NCI-H2029 treated with DMSO at 0.1 percent for 48 hours (cell line): ENCODE measurements at regions not wholly inside any gene's neighbourhood (a gene's known extent, or its start where the extent isn't known, plus 50 kb on each side); places are given as distances from the start of the nearest gene placed in this dataset.
"Not testable (repeated sequence)": the region's sequence is repeated elsewhere in the genome, so short reads cannot be mapped to it uniquely, and the experiment has no call there.

ENCODE experiments used
- DNase-seq: peaks from one replicate; lab custom pipeline; 2025; lab: John Stamatoyannopoulos, UW

DNA sequence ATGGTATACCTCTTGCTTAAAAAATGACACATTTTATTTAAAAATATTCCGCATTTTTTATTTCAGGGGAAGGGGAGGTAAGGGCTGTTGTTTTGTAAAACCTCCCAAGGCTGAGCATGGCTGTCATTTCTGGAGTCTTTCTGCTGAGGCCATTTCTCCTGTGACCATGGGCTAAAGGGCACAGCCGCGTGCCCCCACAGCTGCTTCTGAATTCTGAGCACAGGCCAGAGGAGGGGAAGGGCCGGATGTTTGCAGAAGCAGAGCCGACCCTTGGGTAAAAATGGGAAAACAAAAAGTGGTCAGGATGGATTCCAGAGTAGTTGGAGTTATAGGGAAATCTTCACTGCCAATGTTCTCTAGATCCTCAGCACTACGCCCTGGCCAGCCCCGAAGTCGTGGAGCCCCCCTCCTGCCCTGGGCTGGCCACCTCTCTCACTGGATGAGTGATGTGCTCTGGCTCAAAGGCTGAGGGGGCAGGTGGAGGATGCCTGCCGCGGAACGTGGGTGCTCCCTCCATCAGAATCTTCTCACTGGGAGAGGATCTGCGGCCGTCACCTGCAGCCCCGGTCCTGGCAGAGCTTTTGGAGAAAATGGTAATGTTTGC lies 131.3 kb upstream of the ZEB1 start:
- DNase-seq = no peak

DNA sequence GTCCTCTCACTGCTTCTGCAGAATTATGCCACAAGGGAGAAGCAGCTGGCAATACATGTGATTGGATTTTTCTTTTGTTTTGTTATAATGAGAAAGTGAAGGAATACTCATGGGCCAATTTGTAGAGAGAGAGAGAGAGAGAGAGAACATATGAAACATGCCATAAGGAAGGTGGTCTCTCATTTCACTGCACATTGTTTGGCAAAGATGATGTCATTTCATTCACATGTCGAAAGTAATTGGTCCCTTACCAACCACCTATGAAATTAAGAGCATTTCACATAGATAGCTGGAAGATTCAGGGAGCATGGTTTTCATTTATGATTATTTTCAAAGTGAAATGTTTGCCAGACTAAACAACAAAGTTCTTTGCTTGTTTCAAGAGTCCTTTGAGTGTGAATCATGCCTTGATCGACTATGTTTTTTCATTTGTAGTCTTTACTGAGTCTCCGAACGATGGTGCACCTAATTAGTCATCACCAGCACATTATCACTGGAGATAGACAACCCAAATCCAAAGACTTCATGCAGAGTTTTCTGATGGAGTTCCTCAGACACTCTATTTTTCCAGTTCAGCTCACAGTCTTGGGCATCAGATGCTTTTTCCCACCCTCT lies 130.1 kb upstream of the ZEB1 start:
- no peak for DNase-seq

DNA sequence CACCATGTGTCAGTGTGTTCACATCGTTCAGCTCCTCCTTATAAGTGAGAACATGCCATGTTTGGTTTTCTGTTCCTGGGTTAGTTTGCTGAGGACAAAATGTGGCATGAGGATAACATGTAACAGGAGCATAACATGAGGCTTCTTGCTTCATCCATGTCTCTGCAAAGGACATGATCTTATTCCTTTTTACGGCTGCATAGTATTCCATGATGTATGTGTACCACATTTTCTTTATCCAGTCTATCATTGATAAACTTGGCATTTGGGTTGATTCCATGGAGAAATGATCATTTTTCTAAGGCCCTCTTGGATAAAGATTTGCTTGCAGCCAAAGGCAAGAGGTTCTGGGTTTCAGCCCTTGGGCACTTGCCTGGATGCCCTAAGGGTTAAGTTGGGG lies 128.5 kb upstream of the ZEB1 start:
- DNase-seq = no peak

DNA sequence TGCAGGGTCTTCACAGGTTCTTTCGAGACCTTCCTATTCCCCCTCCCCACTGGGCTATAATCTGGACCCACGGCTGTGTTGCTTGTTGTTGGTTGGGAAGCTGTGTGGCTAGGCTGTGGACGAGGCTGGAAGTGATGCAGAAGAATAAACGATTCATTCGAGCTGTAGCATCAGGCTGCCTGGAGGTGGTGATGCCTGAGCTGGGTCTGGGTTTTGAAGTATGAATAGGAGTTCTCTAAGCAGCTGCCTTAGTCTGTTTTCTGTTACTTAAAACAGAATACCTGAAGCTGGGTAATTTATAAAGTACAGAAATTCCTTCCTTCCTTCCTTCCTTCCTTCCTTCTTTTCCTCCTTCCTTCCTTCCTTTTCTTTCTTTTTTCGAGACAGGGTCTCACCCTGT lies 126.5 kb upstream of the ZEB1 start:
- no peak for DNase-seq

DNA sequence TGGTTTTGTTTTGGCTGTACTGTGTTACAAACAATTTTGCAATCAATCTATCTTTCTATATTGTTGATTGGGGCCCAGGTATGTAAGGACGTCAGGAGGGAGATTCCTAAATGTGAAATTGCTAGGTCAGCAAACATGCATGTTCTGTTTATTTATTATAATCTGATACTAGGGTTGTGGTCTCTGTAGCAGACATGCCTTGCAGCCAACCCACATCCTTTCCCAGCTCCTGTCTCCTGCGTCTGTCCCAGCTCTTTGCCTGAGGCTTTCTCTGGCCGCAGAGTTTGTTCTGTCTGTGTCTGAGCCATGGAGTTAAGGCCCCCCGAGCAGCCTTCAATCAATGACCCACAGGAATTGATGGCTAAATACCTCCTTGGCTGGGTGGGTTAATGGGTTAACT lies 124.0 kb upstream of the ZEB1 start:
- DNase-seq = no peak

DNA sequence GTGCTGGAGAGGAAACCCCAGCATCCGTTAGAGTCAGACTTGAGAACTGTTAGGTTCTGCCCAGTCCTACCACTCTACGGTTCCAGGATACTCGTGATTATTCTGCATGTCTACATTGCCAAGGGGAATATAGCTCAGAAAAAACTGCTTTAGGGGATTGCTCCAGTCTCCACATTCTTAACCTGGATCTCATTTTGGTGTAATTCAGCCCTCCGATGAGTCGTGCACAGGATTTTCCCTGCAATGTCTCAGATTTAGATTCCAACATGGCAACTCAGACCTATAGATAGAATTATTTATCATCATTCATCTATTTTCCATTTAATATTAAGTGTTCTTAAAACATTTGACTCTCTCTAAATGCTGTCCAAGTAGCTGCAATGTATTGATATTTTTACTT lies 121.1 kb upstream of the ZEB1 start:
- no peak for DNase-seq

DNA sequence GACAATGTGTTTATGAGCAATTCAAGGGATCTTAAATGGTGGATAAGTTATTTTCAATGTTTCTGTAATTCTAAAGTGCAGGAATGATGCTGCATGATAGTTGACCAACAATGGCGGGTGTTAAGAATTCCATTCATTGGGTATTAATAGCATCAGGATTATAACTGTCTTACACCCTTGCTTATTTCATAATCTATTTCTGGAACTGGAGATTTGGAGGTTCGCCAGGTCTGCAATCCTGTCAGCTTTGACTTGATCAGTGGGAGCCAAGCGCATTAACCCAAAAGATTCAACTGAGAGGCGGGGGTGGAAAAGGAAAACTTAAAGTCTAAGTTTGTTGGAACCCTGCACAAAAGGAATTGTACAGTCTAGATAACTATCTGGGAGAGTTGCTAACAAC lies 114.9 kb upstream of the ZEB1 start:
- DNase-seq = no peak

DNA sequence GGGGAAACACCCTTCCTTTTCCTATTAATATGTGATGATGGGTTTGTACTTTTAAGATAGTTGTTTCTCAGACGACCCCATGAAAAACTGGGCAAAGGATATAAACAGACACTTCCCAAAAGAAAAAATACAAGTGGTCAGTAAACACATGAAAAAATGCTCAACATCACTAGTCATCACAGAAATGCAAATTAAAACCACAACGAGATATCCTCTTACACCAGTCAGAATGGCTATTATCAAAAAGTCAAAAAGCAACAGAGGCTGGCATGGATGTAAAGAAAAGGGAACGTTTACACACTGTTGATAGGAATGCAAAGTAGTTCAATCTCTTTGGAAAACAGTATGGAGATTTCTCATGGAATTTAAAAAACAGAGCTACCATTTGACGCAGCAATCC lies 111.4 kb upstream of the ZEB1 start:
- DNase-seq = no peak

DNA sequence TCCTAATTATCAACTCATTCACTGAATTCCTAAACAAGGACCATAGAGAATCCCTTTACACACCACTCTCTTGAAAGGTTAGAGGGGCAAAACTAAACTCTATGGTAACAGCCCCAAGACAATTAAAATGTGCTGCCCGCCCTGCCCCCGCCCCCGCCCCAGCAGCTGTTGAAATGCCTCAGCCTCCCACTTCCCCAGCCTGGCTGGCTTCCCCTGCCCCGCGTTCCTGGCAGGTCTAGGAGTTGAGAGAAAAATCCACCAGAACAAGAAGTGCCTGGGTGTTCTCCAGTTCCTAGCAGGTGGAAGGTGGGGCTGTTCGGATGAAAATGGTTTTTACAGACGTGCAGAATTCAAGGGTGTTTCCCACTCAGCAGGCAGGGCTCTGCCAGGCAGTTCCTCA lies 109.5 kb upstream of the ZEB1 start:
- no peak for DNase-seq

DNA sequence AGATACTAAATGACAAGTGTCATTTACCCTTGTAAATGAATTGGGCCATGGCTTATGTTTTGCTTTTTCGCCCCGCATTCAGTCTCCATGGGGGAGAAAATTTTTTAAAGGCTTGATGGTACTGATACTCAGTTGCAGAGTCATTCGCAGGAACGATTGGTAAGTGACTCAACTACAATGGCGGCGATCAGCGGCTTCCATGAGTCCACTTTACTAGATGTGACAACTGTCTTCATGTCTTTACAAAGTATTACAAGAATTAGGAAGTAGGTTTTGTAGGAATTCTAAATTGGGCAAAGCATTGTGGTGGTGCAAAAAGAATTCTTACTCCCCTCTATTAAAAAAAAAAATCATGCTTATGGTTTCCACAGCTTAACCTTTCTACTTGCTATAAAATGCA lies 108.8 kb upstream of the ZEB1 start:
- DNase-seq = no peak

DNA sequence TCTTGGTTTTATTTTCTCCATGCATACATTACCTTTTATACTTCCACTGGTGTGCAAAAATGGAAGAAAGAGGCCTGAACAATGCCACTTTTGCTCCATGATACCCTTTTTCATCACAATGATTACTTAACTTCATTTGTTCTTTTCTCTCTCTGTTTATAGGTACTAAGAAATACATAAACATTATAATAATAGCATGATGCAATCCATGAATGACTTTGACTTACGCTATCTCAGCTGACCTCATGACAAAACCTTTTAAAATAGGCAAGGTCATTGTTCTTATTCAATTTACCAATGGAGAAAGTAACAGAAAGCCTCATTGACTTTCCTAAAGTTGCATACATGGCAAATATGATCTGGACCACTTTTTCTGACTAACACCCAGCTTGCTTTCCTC lies 105.1 kb upstream of the ZEB1 start:
- no peak for DNase-seq

DNA sequence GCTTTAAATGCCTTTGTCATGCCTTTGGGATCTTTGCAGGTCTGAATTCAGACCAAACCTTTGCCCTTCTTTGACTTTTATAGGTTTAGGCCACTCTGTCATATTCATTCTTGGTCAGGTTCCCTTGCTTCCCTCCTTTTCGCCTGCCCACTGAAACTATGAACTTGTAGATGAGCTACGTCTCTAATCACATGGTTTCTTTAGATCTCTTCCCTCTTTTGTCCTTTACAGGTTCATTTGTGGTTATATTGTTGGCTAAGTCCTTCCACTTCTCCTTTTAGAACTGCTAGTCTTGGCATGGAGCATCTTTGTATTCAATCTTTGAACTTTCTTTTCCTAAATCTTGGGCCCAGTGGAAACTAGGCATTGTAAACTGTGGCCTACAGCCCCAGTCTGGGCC lies 104.0 kb upstream of the ZEB1 start:
- no peak for DNase-seq

DNA sequence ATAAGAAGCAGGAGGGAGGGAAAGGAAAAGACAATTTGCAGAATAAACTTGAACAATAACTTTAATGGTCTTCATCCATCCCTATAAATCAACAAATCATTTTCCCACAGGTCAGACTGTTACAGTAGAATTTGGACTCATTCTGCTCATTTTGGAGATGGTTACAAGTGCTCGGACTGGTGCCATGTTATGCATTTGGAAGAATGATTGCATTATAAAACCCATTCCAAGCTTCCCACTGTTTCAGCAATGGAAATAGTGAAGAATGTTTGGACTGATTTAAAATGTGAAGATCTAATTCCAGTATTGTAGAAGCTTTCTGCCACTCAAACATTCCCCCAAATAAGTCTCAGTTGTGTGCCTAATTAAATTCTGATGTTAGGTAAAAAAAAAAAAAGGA lies 99.7 kb upstream of the ZEB1 start:
- no peak for DNase-seq

DNA sequence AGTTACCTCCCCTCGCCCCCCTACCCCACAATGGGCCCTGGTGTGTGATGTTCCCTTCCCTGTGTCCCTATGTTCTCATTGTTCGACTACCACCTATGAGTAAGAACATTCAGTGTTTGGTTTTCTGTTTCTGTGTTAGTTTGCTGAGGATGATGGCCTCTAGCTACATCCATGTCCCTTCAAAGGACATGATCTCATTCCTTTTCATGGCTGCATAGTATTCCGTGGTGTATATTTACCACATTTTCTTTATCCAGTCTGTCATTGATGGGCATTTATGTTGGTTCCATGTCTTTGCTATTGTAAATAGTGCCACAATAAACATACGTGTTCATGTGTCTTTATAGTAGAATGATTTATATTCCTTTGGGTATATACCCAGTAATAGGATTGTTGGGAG lies 90.2 kb upstream of the ZEB1 start:
- not testable (repeated sequence) for DNase-seq

DNA sequence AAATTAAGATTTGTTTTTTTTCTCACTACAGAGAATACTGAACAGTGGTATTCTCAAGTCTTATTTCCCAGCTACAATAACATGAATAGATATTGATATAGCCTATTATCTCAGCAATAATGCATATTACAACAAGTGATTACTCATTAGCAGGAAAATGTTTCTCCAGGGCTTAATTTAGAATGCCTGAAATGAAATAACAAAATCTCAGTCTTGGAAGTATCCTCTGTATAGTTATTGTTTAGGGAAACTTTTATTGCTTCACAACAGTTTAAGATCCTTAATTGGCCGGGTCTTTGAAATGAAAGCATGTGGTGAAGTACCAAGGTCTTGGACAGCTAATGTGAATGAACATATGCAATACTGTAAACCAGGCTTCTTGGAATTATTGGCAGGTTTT lies 79.1 kb upstream of the ZEB1 start:
- DNase-seq = no peak

DNA sequence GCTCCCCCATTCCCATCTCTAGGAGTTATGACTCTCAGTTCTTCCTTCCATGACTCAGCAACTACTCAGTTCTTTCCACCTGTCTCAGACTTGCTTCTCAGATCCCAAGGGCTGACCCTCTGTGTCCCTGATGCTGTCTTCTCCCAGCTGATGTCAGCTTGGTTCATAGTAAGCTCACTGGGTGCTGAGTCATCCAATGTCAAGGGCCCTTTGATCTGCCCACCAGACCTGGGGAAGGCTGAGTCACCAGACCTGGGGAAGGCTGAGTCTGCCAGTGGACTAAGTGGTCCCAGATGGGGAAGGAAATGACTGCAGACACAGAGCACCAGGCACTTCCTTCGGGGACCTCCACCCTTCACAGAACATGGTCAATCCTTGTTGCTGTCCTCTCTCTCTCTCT lies 76.1 kb upstream of the ZEB1 start:
- DNase-seq = no peak

DNA sequence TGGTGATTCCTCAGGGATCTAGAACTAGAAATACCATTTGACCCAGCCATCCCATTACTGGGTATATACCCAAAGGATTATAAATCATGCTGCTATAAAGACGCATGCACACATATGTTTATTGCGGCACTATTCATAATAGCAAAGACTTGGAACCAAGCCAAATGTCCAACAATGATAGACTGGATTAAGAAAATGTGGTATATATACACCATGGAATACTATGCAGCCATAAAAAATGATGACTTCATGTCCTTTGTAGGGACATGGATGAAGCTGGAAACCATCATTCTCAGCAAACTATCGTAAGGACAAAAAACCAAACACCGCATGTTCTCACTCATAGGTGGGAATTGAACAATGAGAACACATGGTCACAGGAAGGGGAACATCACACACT lies 67.9 kb upstream of the ZEB1 start:
- DNase-seq = not testable (repeated sequence)

DNA sequence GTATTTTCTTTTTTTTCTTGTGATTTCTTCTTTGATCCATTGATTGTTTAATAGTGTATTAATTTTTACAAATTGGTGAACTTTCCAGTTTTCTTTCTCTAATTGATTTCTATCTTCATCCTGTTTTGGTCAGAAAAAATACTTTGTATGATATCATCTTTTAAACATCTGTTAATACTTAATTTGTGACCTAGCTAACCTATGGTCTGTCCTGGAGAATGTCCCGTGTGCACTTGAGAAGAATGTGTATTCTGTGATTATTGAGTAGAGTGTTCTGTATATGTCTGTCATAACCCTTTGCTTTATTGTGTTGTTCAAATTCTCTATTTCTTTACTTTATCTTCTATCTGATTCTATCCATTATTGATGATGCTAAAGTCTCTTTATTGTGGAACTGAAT lies 65.8 kb upstream of the ZEB1 start:
- no peak for DNase-seq

DNA sequence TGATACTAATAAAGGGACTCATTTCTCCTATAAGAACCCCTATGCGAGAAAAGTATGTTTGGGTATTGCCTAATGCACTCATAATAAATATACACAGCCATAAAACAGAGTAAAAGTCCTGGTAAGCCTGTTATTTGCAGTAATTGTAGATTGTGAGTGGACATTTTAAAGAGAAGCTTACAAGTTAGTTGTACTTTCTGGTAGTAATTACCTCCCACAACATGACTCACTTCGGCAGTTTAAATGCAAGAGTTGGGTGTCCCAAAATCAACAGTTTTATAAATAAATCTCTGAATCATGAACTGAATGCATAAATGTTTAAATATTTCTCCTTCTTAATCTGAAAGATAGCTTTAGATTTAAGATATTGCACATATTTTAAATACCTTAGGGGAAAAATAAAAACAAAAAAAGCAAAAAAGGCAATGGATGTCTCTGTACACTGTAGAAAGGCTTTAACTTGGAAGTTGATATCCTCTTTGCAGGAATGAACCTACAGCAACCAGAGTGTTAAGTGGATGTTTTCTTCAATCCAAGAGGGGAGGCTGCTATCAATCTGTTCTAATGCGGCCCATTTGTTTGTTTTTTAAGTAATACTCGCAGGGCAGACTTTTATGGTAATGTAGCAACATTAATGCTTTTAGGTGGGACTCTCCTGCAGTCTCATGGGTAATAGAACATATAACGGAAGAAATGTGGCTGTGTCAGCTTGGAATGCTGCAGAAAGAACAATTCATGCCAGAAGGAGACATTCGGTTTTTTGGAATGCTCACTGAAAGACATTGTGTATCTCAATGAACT lies 57.3 kb upstream of the ZEB1 start:
- DNase-seq = no peak

DNA sequence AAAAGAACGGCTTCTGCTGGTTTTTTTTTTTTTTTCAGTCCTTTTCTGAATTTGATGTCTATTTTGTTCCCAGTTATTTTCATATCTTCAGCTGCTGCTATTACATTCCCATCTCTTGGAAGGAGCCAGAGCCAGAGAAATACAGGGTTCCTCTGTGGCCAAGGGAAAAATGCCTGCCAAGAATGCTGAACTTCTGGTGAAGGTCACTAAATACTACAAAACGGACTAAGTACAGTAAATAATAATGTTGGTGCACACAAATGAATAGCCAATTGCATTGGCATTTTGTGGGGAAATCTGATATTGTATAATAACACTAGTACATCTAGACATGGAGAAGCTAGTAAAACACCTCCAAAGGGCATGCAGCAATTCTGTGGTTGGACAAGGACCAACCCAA lies 56.3 kb upstream of the ZEB1 start:
- no peak for DNase-seq

DNA sequence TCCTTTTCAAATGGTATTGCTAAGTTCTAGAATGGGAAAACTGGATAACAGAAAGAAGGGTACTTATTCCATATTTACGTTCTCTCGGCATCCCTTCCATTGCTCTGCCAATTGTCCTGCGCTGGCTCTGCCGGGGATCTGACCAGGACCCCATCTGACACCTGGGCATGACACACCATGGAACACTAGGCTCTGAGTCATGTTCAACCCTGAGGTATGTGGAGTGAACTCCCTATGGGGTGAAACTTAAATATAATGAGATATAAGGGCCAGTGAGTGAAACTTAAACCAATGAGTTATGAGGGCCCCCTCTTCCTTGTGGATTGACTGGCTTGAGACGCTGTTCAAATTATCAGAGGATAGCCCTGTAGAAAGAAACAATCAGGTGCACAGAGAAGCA lies 55.1 kb upstream of the ZEB1 start:
- DNase-seq = no peak

DNA sequence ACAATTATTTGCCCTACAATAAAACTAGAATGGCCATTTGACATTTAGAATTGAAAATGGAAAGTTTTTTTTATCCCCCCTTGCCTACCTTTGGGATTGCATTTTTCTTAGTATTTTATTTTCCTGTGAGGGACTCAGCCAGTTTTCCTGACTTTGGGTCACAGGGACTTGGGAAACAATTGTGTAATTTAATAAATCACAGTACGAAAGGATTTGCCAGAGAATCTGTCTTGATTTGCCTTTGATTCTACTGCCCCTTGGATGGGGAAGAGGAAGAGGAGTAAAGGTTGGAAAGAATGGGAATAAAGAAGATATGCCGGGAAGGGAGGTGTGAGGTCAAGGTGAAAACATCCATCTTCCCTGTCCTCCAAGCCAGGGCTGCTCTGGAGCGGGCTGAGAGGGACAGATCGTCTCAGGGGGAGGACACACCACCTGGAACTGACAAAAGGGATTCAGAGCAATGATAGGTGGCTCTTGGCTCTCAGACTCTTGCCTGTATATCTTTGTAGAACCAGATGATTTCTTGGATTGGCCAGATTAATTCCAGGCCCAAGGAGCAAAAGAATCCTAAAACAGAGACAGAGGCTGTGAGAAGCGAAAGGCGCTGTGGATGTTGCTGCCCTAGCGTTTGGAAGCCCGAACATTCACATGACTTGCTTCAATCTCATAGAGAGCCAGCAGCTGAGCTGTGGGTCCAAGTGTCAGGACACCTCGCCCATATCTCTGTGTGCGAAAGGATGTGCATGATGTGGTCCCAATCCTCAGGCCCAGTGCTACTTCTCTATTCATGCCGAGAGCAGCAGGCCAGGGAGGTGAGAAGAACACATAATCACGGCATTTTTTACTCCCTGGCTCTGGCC lies 50.3 kb upstream of the ZEB1 start:
- DNase-seq = no peak
